ENCODE measurements at regions not wholly inside any gene's neighbourhood (a gene's known extent, or its start where the extent isn't known, plus 50 kb on each side); places are given as distances from the start of the nearest gene placed in this dataset.

DNA sequence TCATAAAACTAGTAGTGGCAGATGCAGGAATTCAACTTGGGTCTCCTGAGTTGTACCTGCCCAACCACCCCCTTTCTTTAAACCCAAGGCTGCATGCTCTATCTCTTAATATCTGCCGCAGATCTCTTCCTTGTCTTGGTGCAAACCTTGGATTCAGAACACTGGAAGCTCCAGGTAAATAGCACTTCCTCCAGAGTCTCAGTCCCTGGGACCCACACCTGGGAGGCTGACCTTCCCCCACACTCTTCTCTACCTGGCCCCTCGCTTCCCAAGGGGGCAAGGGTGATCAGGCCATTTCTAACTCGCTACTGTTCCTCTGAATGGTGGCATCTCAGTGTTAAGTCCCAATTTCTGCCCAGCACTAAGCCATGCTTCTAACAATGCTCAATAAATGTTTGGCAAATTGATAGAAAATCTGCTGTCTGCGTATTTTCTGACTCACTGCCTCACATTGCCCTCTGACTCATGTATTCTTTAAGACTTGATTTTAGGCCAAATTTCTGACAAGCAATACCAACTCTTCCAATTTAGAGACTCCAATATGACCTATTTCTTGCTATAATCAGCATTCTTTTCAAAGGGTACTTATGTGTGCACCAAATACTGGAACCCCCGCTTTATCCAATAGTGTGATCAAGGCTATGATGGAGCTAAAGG is 68.0 kb upstream of the PPP1R3C start:
- DNase-seq (no peak), ATAC-seq (ENCODE audit: insufficient read depth, low FRiP score) (no peak)
- TF ChIP-seq, protein P1, sequence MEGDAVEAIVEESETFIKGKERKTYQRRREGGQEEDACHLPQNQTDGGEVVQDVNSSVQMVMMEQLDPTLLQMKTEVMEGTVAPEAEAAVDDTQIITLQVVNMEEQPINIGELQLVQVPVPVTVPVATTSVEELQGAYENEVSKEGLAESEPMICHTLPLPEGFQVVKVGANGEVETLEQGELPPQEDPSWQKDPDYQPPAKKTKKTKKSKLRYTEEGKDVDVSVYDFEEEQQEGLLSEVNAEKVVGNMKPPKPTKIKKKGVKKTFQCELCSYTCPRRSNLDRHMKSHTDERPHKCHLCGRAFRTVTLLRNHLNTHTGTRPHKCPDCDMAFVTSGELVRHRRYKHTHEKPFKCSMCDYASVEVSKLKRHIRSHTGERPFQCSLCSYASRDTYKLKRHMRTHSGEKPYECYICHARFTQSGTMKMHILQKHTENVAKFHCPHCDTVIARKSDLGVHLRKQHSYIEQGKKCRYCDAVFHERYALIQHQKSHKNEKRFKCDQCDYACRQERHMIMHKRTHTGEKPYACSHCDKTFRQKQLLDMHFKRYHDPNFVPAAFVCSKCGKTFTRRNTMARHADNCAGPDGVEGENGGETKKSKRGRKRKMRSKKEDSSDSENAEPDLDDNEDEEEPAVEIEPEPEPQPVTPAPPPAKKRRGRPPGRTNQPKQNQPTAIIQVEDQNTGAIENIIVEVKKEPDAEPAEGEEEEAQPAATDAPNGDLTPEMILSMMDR (IDR thresholded peaks at IDR 0.05; ENCODE audit: control extremely low read depth, extremely low read depth) = no peak
- H3K27ac ChIP-seq (ENCODE audit: low read depth in 1 of 2, low read length in 1 of 2) = no peak overlapping the region
- H3K27me3 ChIP-seq (ENCODE audit: control insufficient read depth in 3 of 3, insufficient read depth in 3 of 3, low read length in 2 of 3) = no peaks in the 10 kb centered on the region
- no peak overlapping the region for H3K4me3 ChIP-seq
- no peaks in the 10 kb centered on the region for H3K9me3 ChIP-seq (ENCODE audit: control insufficient read depth in 4 of 4, insufficient read depth in 3 of 4, low read length in 3 of 4)
- WGBS, 2 donors = 93 to 96% methylated on average over 5 of the region's 5 CpGs
- H3K36me3 ChIP-seq (ENCODE audit: control insufficient read depth in 4 of 4, insufficient read depth in 4 of 4, low read length in 4 of 4) = no peaks in the 10 kb centered on the region
- H3K9ac ChIP-seq (ENCODE audit: insufficient read depth in 1 of 2, low read length in 2 of 2) = no peak overlapping the region
- no peaks in the 10 kb centered on the region for H3K4me1 ChIP-seq (ENCODE audit: control insufficient read depth in 5 of 5, insufficient read depth in 5 of 5, low read length in 5 of 5)

DNA sequence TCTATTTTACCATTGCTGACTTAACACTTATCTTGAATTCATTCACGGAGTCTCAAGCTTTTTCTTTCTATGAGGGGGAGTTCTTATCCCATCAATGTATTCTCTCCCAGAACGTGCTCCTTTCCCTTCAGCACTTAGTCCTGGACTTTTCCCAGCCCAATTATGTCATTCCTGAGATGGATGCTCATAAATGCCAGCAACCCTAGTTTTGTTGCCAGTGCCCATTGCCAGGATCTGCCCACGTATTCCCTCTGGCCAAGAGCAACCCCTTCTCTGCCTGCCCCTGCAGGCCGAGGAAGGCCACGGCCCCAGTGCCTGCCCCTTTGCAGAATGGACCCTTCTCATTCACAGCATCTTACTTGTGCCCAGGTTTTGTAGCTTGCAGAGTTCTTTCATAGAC is 67.4 kb upstream of the PPP1R3C start:
- ATAC-seq (ENCODE audit: insufficient read depth, low FRiP score) (no peak), DNase-seq (no peak)
- H3K36me3 ChIP-seq (ENCODE audit: control insufficient read depth in 4 of 4, insufficient read depth in 4 of 4, low read length in 4 of 4) = no peaks in the 10 kb centered on the region
- no peak overlapping the region for H3K4me3 ChIP-seq
- no peaks in the 10 kb centered on the region for H3K9me3 ChIP-seq (ENCODE audit: control insufficient read depth in 4 of 4, insufficient read depth in 3 of 4, low read length in 3 of 4)
- H3K27ac ChIP-seq (ENCODE audit: low read depth in 1 of 2, low read length in 1 of 2) = no peak overlapping the region
- TF ChIP-seq, protein P1 (IDR thresholded peaks at IDR 0.05; ENCODE audit: control extremely low read depth, extremely low read depth) = no peak
- 76 to 88% methylated on average over 5 of the region's 5 CpGs for WGBS, 2 donors
- no peaks in the 10 kb centered on the region for H3K4me1 ChIP-seq (ENCODE audit: control insufficient read depth in 5 of 5, insufficient read depth in 5 of 5, low read length in 5 of 5)
- no peak overlapping the region for H3K9ac ChIP-seq (ENCODE audit: insufficient read depth in 1 of 2, low read length in 2 of 2)
- no peaks in the 10 kb centered on the region for H3K27me3 ChIP-seq (ENCODE audit: control insufficient read depth in 3 of 3, insufficient read depth in 3 of 3, low read length in 2 of 3)

DNA sequence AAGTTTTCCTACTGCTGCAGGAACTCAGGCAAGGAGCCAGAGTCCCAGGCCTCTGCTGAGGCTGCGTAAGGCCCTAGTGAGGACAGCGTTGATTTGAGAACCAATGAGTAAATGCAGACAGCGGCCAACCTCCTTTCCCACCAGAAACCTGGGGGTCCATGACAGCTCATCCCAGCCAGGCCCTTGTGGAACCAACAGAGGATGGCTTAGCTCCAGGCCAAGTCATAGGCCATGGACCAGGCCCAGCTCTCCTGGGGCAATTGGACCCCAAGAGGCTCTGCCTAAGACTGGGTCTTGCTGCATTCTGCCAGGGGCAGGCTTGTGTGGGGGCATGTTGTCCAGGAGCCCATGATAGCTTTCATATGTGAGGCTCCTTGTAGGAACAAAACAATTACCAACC is 65.4 kb upstream of the PPP1R3C start:
- H3K4me3 ChIP-seq = no peak overlapping the region
- H3K27me3 ChIP-seq (ENCODE audit: control insufficient read depth in 3 of 3, insufficient read depth in 3 of 3, low read length in 2 of 3) = no peaks in the 10 kb centered on the region
- ATAC-seq (ENCODE audit: insufficient read depth, low FRiP score) (no peak), DNase-seq (no peak)
- TF ChIP-seq, protein P1 (IDR thresholded peaks at IDR 0.05; ENCODE audit: control extremely low read depth, extremely low read depth) = no peak
- H3K4me1 ChIP-seq (ENCODE audit: control insufficient read depth in 5 of 5, insufficient read depth in 5 of 5, low read length in 5 of 5) = no peaks in the 10 kb centered on the region
- no peak overlapping the region for H3K27ac ChIP-seq (ENCODE audit: low read depth in 1 of 2, low read length in 1 of 2)
- H3K36me3 ChIP-seq (ENCODE audit: control insufficient read depth in 4 of 4, insufficient read depth in 4 of 4, low read length in 4 of 4) = no peaks in the 10 kb centered on the region
- WGBS, 2 donors = 98% methylated on average over 3 of the region's 3 CpGs
- no peaks in the 10 kb centered on the region for H3K9me3 ChIP-seq (ENCODE audit: control insufficient read depth in 4 of 4, insufficient read depth in 3 of 4, low read length in 3 of 4)
- no peak overlapping the region for H3K9ac ChIP-seq (ENCODE audit: insufficient read depth in 1 of 2, low read length in 2 of 2)

Measured in lung (tissue), 11 donors.